Endothelial cell of umbilical vein (primary cell): ENCODE measurements at regions not wholly inside any gene's neighbourhood (a gene's known extent, or its start where the extent isn't known, plus 50 kb on each side); places are given as distances from the start of the nearest gene placed in this dataset.

ENCODE experiments used
- CTCF ChIP-seq, 2 donors: IDR thresholded peaks; 1 replicate in 1 of 2; 2 replicates in 1 of 2; pipeline ENCODE4 v1.5.1; 2011; ENCODE audit warnings: low read length in 2 of 2, mild to moderate bottlenecking in 2 of 2, moderate library complexity in 2 of 2, control low read depth in 1 of 2, inconsistent platforms in 1 of 2, low read depth in 1 of 2; ENCODE audit not compliant: insufficient read depth in 1 of 2; ENCODE audit errors: extremely low read depth in 1 of 2
- EZH2 ChIP-seq: IDR thresholded peaks from 2 replicates; pipeline ENCODE4 v1.6.1; 2012; ENCODE audit warnings: borderline replicate concordance, low read depth, mild to moderate bottlenecking, moderate library complexity, low read length, inconsistent platforms; ENCODE audit not compliant: severe bottlenecking
- FOS ChIP-seq: IDR thresholded peaks from 2 replicates; pipeline ENCODE4 v1.6.1; 2011; ENCODE audit warnings: mild to moderate bottlenecking, low read length, moderate library complexity, borderline replicate concordance; ENCODE audit not compliant: insufficient read depth
- GATA2 ChIP-seq: IDR thresholded peaks from 2 replicates; pipeline ENCODE4 v1.7.0; 2011; ENCODE audit warnings: low read depth, mild to moderate bottlenecking, moderate library complexity, mixed read lengths, low read length; ENCODE audit not compliant: insufficient read length, insufficient read depth
- JUN ChIP-seq: IDR thresholded peaks from 2 replicates; pipeline ENCODE4 v1.6.1; 2011; ENCODE audit warnings: borderline replicate concordance, low read depth; ENCODE audit not compliant: insufficient read length, insufficient read depth
- MAX ChIP-seq: IDR thresholded peaks from 2 replicates; pipeline ENCODE4 v1.6.1; 2011; ENCODE audit not compliant: insufficient read depth, insufficient read length
- MYC ChIP-seq: IDR thresholded peaks from one replicate; pipeline ENCODE4 v1.6.1; 2011; ENCODE audit warnings: mild to moderate bottlenecking, low read depth, low read length
- POLR2A ChIP-seq: IDR thresholded peaks from 2 replicates; pipeline ENCODE4 v1.6.1; 2012; ENCODE audit warnings: low read depth, mild to moderate bottlenecking, control low read depth, low read length
- POLR2AphosphoS5 ChIP-seq: IDR thresholded peaks from 2 replicates; pipeline ENCODE4 v1.6.1; 2012; ENCODE audit warnings: low read depth, mild to moderate bottlenecking, control low read depth, low read length, moderate library complexity; ENCODE audit not compliant: insufficient read depth

- TF ChIP-seq POLR2A = no peak
- no peak for TF ChIP-seq CTCF (IDR thresholded peaks at IDR 0.05; ENCODE audit: extremely low read depth in 1 of 2, insufficient read depth in 1 of 2, low read depth in 1 of 2, low read length in 2 of 2)
- no peak for TF ChIP-seq POLR2AphosphoS5
- TF ChIP-seq EZH2 = no peak
- TF ChIP-seq MAX = no peak
- TF ChIP-seq MYC = no peak
- TF ChIP-seq FOS = no peak
- TF ChIP-seq JUN = no peak
- no peak for TF ChIP-seq GATA2
These were observed 163.2 kb upstream of the FAM9B start for GRCh38 chrX:9196961-9197640.
